Neural progenitor cell (in vitro differentiated cells): ENCODE measurements at regions not wholly inside any gene's neighbourhood (a gene's known extent, or its start where the extent isn't known, plus 50 kb on each side); places are given as distances from the start of the nearest gene placed in this dataset.

ENCODE experiments used
- DNase-seq: peaks from one replicate; pipeline ENCODE4 v3.0.0-alpha.2; 2016; ENCODE audit warnings: low spot score
- H2AFZ ChIP-seq: fragments of 200-600 bp; sonication (generic); replicated peaks from 2 replicates; pipeline ENCODE4 v1.6.1; 2016; ENCODE audit warnings: antibody characterized with exemption
- H3F3A ChIP-seq: fragments of 200-600 bp; sonication (generic); 2 replicates; pipeline ENCODE4 v1.6.1; 2016; ENCODE audit warnings: antibody characterized with exemption, low read depth
- H3K27ac ChIP-seq: fragments of 200-600 bp; sonication (generic); 2 replicates; pipeline ENCODE4 v1.5.1; 2016; ENCODE audit warnings: mild to moderate bottlenecking
- H3K27me3 ChIP-seq: fragments of 200-600 bp; sonication (generic); 2 replicates; pipeline ENCODE4 v1.6.1; 2016; ENCODE audit warnings: mild to moderate bottlenecking, moderate library complexity
- H3K36me3 ChIP-seq: fragments of 200-600 bp; sonication (generic); 2 replicates; pipeline ENCODE4 v1.5.1; 2016
- H3K4me1 ChIP-seq: fragments of 200-600 bp; sonication (generic); 2 replicates; pipeline ENCODE4 v1.6.1; 2016; ENCODE audit warnings: mixed run types
- H3K4me2 ChIP-seq: fragments of 200-600 bp; sonication (generic); 2 replicates; pipeline ENCODE4 v1.6.1; 2016
- H3K4me3 ChIP-seq: fragments of 200-600 bp; sonication (generic); 2 replicates; pipeline ENCODE4 v1.5.1; 2016
- H3K79me2 ChIP-seq: fragments of 200-600 bp; sonication (generic); 2 replicates; pipeline ENCODE4 v1.6.1; 2016; ENCODE audit warnings: low read depth
- H3K9ac ChIP-seq: fragments of 200-600 bp; sonication (generic); 2 replicates; pipeline ENCODE4 v1.6.1; 2016
- H3K9me3 ChIP-seq: fragments of 200-600 bp; sonication (generic); 2 replicates; pipeline ENCODE4 v1.5.1; 2016; ENCODE audit warnings: low read depth
- H4K20me1 ChIP-seq: fragments of 200-600 bp; sonication (generic); 2 replicates; pipeline ENCODE4 v1.6.1; 2016; ENCODE audit warnings: low read depth
- H3K27ac Mint-ChIP-seq: 3 replicates; pipeline ENCODE4 v1.8.0; 2021; ENCODE audit warnings: mixed read lengths
- H3K27me3 Mint-ChIP-seq: 2 replicates; pipeline ENCODE4 v1.8.0; 2022; ENCODE audit warnings: low read depth, mild to moderate bottlenecking, inconsistent platforms, moderate library complexity, mixed read lengths; ENCODE audit not compliant: insufficient read depth
- H3K36me3 Mint-ChIP-seq: 3 replicates; pipeline ENCODE4 v1.8.0; 2021; ENCODE audit warnings: mixed read lengths
- H3K4me1 Mint-ChIP-seq: 3 replicates; pipeline ENCODE4 v1.8.0; 2021; ENCODE audit warnings: mixed read lengths
- H3K4me3 Mint-ChIP-seq: 3 replicates; pipeline ENCODE4 v1.8.0; 2021; ENCODE audit warnings: mild to moderate bottlenecking, moderate library complexity, mixed read lengths
- H3K9me3 Mint-ChIP-seq: 3 replicates; pipeline ENCODE4 v1.8.0; 2020; ENCODE audit warnings: mixed read lengths
- EZH2 ChIP-seq: fragments of 200-600 bp; sonication (generic); IDR thresholded peaks from 2 replicates; pipeline ENCODE4 v1.6.1; 2017; ENCODE audit warnings: antibody characterized with exemption, mild to moderate bottlenecking, moderate library complexity
- EZH2phosphoT487 ChIP-seq: fragments of 200-600 bp; sonication (generic); IDR thresholded peaks from 2 replicates; pipeline ENCODE4 v1.6.1; 2017; ENCODE audit warnings: antibody characterized with exemption
- TF ChIP-seq, protein P1 (sequence below): fragments of 200-600 bp; sonication (generic); IDR thresholded peaks from 2 replicates; pipeline ENCODE4 v1.5.1; 2017; ENCODE audit warnings: antibody characterized with exemption, mild to moderate bottlenecking

DNA sequence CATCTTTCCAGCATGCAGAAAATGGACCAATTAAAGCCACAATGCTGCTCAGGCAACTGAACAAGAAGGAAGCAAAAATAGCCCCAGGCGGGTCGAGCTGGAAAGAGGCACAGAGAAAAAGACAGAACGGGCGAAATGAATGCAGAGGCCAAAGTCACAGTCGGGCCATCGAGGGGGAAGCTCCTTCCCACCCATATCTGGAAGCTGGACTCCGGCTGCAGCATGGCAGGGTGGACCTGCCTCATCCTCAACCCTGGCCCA is 58.6 kb upstream of the PRDM11 start:
- peak overlapping the region; percentile 64 for H3K27ac Mint-ChIP-seq
- H3K36me3 ChIP-seq, result no peaks in the 10 kb centered on the region
- TF ChIP-seq EZH2phosphoT487 (no peak), EZH2 (no peak)
- TF ChIP-seq, protein P1, sequence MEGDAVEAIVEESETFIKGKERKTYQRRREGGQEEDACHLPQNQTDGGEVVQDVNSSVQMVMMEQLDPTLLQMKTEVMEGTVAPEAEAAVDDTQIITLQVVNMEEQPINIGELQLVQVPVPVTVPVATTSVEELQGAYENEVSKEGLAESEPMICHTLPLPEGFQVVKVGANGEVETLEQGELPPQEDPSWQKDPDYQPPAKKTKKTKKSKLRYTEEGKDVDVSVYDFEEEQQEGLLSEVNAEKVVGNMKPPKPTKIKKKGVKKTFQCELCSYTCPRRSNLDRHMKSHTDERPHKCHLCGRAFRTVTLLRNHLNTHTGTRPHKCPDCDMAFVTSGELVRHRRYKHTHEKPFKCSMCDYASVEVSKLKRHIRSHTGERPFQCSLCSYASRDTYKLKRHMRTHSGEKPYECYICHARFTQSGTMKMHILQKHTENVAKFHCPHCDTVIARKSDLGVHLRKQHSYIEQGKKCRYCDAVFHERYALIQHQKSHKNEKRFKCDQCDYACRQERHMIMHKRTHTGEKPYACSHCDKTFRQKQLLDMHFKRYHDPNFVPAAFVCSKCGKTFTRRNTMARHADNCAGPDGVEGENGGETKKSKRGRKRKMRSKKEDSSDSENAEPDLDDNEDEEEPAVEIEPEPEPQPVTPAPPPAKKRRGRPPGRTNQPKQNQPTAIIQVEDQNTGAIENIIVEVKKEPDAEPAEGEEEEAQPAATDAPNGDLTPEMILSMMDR, result no peak
- H3K9ac ChIP-seq, result no peak overlapping the region
- H3K27me3 Mint-ChIP-seq, result peaks cover 15% of the 10 kb centered on the region
- no peaks in the 10 kb centered on the region for H3K9me3 Mint-ChIP-seq
- no peaks in the 10 kb centered on the region for H3K27me3 ChIP-seq
- H3K4me1 ChIP-seq, result peaks cover 83% of the 10 kb centered on the region
- H3K36me3 Mint-ChIP-seq, result no peaks in the 10 kb centered on the region
- DNase-seq, result no peak
- H3K27ac ChIP-seq, result peak overlapping the region; percentile 83
- H3K4me1 Mint-ChIP-seq, result peaks cover 53% of the 10 kb centered on the region
- peaks cover 70% of the 10 kb centered on the region for H3F3A ChIP-seq
- H3K79me2 ChIP-seq, result no peaks in the 10 kb centered on the region
- no peak overlapping the region for H3K4me3 Mint-ChIP-seq
- no peaks in the 10 kb centered on the region for H4K20me1 ChIP-seq
- no peak overlapping the region for H3K4me3 ChIP-seq
- H3K4me2 ChIP-seq, result peak overlapping the region; percentile 58
- H3K9me3 ChIP-seq, result no peaks in the 10 kb centered on the region
- H2AFZ ChIP-seq, result no peak overlapping the region

DNA sequence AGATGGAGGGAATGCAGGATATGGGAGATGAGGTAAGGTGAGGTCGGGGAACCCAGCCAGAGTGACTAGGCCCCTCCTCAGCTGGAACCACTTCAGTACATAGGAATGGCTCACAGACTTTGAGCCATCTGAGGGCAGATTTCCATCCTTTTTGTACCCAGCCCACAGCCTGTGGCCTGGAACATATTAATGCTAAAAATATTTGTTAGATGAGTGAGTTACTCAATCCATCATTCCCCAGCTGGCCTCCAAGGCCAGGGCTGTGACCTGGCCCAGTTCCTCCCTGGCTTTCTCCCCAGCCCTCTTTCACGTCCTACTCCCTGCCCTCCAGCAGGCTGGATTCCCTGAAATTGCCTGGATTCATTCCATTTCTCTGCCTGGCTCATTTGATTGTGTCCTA is 57.2 kb upstream of the PRDM11 start:
- Histone ChIP-seq H3K27ac (no peak overlapping the region), H3K9me3 (no peaks in the 10 kb centered on the region), H3K4me3 (no peak overlapping the region), H3K9ac (no peak overlapping the region), H3K79me2 (no peaks in the 10 kb centered on the region), H4K20me1 (no peaks in the 10 kb centered on the region), H3K4me2 (no peak overlapping the region), H3K4me1 (peaks cover 72% of the 10 kb centered on the region), H3K27me3 (no peaks in the 10 kb centered on the region), H2AFZ (no peak overlapping the region), H3K36me3 (no peaks in the 10 kb centered on the region), H3F3A (peaks cover 57% of the 10 kb centered on the region)
- Mint-ChIP-seq H3K4me1 (peaks cover 50% of the 10 kb centered on the region), H3K4me3 (no peak overlapping the region), H3K27ac (no peak overlapping the region), H3K9me3 (no peaks in the 10 kb centered on the region), H3K36me3 (no peaks in the 10 kb centered on the region), H3K27me3 (peaks cover 11% of the 10 kb centered on the region)
- TF ChIP-seq EZH2 (no peak), EZH2phosphoT487 (no peak)
- TF ChIP-seq, protein P1, result no peak
- DNase-seq, result no peak

DNA sequence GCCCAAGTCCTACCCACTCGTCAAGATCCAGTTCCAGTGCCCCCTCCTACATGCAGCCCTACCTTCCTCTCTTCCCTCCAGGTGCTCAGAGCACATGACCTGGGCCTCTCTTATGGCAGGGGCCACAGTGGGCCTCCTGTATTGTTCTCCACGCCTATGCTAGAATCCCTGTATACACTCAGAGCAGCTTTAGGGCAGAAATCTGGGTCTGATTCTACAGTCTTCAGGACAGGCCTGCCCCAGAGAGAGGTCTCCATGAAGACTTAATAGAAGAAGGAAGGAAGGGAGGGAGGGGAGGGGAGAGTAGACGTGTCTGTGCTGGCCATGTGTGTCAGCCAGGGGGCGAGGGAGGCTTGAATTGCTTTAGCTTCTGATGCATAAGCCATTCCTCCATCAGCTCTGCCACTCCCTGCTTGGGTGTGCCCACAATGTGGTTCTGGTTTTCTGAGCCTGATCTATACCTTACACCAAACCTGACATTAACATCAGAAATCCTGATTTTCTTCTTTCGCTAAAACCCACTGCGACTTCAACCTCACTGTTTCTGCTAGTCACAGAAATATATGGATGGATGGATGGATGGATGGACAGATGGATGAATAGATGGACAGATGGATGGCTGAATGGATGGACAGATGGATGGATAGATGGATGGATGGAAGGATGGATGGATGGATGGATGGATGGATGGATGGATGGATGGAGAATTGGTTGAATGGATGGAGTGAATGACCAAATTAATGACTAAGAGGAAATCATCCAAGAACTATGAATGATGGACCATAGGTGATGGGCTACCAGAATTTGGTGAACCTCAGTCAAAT is 56.6 kb upstream of the PRDM11 start:
- Mint-ChIP-seq H3K4me1 (peaks cover 47% of the 10 kb centered on the region), H3K27me3 (peaks cover 11% of the 10 kb centered on the region), H3K9me3 (no peaks in the 10 kb centered on the region), H3K4me3 (no peak overlapping the region), H3K36me3 (no peaks in the 10 kb centered on the region), H3K27ac (no peak overlapping the region)
- Histone ChIP-seq H2AFZ (no peak overlapping the region), H3K9ac (no peak overlapping the region), H3K4me1 (peaks cover 68% of the 10 kb centered on the region), H4K20me1 (no peaks in the 10 kb centered on the region), H3K9me3 (no peaks in the 10 kb centered on the region), H3K79me2 (no peaks in the 10 kb centered on the region), H3K36me3 (no peaks in the 10 kb centered on the region), H3F3A (peaks cover 52% of the 10 kb centered on the region), H3K4me3 (no peak overlapping the region), H3K4me2 (no peak overlapping the region), H3K27me3 (no peaks in the 10 kb centered on the region), H3K27ac (no peak overlapping the region)
- no peak for TF ChIP-seq EZH2phosphoT487
- TF ChIP-seq, protein P1, result peak; percentile 43
- DNase-seq, result peak; percentile 63
